ENCODE measurements at regions not wholly inside any gene's neighbourhood (a gene's known extent, or its start where the extent isn't known, plus 50 kb on each side); places are given as distances from the start of the nearest gene placed in this dataset.

DNA sequence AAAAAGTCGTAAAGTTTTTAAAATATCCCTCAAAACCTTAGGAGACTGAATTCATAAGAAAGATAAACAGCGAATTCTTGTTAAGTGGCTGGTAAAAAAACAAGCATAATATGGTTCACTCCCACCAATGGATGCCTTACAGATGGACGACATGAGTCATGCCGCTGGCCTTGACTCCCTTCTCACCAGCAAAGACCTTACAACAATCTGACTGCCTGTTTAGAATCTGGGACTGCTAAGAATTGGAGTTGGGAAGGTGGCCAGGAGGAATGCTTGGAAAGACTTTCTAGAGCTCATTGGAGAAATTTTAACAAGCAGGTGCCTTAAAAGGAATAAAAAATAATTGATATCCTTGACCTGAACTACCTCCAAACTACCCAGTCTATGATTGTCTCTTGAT lies 206.9 kb upstream of the FMN2 start:
- Histone ChIP-seq H3K4me3 (ENCODE audit: low read length) (no peak overlapping the region), H3K36me3 (replicated peaks; ENCODE audit: low read depth, low read length) (no peaks in the 10 kb centered on the region), H3K27ac (ENCODE audit: low read length) (no peak overlapping the region), H3K27me3 (ENCODE audit: low read depth, low read length) (no peaks in the 10 kb centered on the region), H3K4me1 (ENCODE audit: low read length) (no peaks in the 10 kb centered on the region), H3K4me2 (ENCODE audit: low read length) (no peak overlapping the region), H3K9ac (ENCODE audit: low read length) (no peak overlapping the region), H3K79me2 (ENCODE audit: low read length) (no peaks in the 10 kb centered on the region), H4K20me1 (ENCODE audit: insufficient read depth, low read length) (no peaks in the 10 kb centered on the region), H2AFZ (ENCODE audit: low read depth, low read length) (no peak overlapping the region), H3K9me3 (ENCODE audit: insufficient read depth, low read length) (no peaks in the 10 kb centered on the region)
- no peak for TF ChIP-seq EZH2phosphoT487 (IDR thresholded peaks at IDR 0.05; ENCODE audit: low read depth)
- TF ChIP-seq, protein P1, sequence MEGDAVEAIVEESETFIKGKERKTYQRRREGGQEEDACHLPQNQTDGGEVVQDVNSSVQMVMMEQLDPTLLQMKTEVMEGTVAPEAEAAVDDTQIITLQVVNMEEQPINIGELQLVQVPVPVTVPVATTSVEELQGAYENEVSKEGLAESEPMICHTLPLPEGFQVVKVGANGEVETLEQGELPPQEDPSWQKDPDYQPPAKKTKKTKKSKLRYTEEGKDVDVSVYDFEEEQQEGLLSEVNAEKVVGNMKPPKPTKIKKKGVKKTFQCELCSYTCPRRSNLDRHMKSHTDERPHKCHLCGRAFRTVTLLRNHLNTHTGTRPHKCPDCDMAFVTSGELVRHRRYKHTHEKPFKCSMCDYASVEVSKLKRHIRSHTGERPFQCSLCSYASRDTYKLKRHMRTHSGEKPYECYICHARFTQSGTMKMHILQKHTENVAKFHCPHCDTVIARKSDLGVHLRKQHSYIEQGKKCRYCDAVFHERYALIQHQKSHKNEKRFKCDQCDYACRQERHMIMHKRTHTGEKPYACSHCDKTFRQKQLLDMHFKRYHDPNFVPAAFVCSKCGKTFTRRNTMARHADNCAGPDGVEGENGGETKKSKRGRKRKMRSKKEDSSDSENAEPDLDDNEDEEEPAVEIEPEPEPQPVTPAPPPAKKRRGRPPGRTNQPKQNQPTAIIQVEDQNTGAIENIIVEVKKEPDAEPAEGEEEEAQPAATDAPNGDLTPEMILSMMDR (IDR thresholded peaks at IDR 0.05; ENCODE audit: low read depth, low read length): no peak

DNA sequence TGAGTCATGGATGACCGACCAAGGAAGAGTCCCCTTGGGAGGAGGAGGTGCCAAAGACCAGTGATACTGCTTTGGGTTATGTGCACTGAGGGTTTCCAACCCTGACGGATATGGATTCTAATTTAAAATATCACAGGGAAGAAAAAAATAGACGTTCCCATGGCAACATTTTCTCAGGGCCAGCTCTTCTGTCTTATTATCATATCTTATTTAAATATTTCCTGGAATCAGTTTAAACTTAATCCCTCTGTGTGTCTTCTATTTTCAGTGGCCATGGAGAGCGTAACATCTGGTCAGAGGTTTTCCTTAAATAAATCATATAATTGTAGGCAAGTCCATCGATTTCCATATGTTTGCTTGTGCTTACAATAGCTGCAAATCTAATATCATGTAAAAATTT lies 205.4 kb upstream of the FMN2 start:
- Histone ChIP-seq H3K4me2 (ENCODE audit: low read length) (no peak overlapping the region), H3K4me1 (ENCODE audit: low read length) (no peaks in the 10 kb centered on the region), H3K27me3 (ENCODE audit: low read depth, low read length) (no peaks in the 10 kb centered on the region), H3K9me3 (ENCODE audit: insufficient read depth, low read length) (no peaks in the 10 kb centered on the region), H3K9ac (ENCODE audit: low read length) (no peak overlapping the region), H4K20me1 (ENCODE audit: insufficient read depth, low read length) (no peaks in the 10 kb centered on the region), H3K79me2 (ENCODE audit: low read length) (no peaks in the 10 kb centered on the region), H3K36me3 (replicated peaks; ENCODE audit: low read depth, low read length) (no peaks in the 10 kb centered on the region), H2AFZ (ENCODE audit: low read depth, low read length) (no peak overlapping the region), H3K27ac (ENCODE audit: low read length) (no peak overlapping the region), H3K4me3 (ENCODE audit: low read length) (no peak overlapping the region)
- TF ChIP-seq, protein P1 (IDR thresholded peaks at IDR 0.05; ENCODE audit: low read depth, low read length): no peak
- TF ChIP-seq EZH2phosphoT487 (IDR thresholded peaks at IDR 0.05; ENCODE audit: low read depth): no peak

DNA sequence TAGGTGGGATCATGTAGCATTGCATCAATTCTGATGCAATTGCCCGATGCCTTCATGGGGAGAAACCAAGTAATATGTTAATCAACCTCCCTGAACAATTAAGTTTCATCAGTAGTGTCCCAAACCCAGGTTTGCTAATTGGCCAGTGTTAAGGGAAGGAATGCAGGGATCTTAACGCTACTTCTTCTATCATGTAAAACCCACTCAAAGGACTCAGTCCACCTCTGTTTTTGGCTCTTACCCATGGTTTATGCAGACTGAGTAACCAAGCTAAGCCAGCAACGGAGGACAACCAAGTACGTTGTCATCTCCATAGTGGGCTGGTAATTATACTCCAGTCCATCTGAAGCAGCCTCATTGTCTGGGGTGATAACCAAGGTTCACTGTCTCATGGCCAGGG lies 203.0 kb upstream of the FMN2 start:
- no peak overlapping the region for H3K4me3 ChIP-seq (ENCODE audit: low read length)
- no peaks in the 10 kb centered on the region for H4K20me1 ChIP-seq (ENCODE audit: insufficient read depth, low read length)
- H3K4me2 ChIP-seq (ENCODE audit: low read length): no peak overlapping the region
- no peak overlapping the region for H3K9ac ChIP-seq (ENCODE audit: low read length)
- H3K27ac ChIP-seq (ENCODE audit: low read length): no peak overlapping the region
- H3K9me3 ChIP-seq (ENCODE audit: insufficient read depth, low read length): no peaks in the 10 kb centered on the region
- no peaks in the 10 kb centered on the region for H3K4me1 ChIP-seq (ENCODE audit: low read length)
- TF ChIP-seq EZH2phosphoT487 (IDR thresholded peaks at IDR 0.05; ENCODE audit: low read depth): no peak
- H3K27me3 ChIP-seq (ENCODE audit: low read depth, low read length): no peaks in the 10 kb centered on the region
- H3K36me3 ChIP-seq (replicated peaks; ENCODE audit: low read depth, low read length): no peaks in the 10 kb centered on the region
- no peaks in the 10 kb centered on the region for H3K79me2 ChIP-seq (ENCODE audit: low read length)
- H2AFZ ChIP-seq (ENCODE audit: low read depth, low read length): no peak overlapping the region

DNA sequence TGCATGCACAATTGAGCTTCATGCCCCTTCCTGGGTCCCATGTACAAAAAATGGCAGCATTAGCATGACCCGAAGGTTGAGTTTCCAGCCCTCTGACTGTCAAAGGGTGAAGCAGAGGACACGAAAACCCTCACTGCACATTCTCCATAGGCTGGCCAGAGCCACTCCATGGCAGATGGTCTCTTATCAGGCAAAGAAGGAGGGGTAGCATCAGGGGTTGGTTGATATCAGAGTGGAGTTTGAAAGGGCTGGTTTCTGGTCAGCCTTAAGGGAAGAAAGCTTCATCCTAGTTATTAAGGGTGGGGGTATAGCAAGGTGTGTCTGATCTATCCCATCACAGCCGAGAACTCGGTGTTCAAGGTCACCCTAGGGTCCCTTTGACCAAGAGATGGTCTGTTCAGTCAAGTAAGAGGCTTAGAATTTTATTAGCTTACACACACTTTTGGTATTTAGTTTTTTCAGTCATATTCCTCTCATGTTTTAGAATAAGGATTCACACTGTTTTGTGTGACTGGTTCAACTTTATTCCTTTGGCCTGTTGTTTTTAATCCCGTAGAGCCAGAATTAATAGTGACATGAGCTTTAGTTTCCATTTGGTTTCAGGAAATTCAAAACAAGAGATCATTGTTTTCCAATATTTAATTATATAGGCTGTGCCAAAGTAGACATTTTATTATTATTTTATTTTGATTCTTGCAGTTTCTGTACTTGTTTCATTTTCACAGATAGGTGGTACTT lies 199.9 kb upstream of the FMN2 start:
- no peaks in the 10 kb centered on the region for H3K4me1 ChIP-seq (ENCODE audit: low read length)
- no peak overlapping the region for H3K27ac ChIP-seq (ENCODE audit: low read length)
- H4K20me1 ChIP-seq (ENCODE audit: insufficient read depth, low read length): no peaks in the 10 kb centered on the region
- no peaks in the 10 kb centered on the region for H3K36me3 ChIP-seq (replicated peaks; ENCODE audit: low read depth, low read length)
- TF ChIP-seq, protein P1 (IDR thresholded peaks at IDR 0.05; ENCODE audit: low read depth, low read length): no peak
- no peak for TF ChIP-seq EZH2phosphoT487 (IDR thresholded peaks at IDR 0.05; ENCODE audit: low read depth)
- H3K27me3 ChIP-seq (ENCODE audit: low read depth, low read length): peaks cover 21% of the 10 kb centered on the region; the same call in 1 of the 2 replicates
- H3K79me2 ChIP-seq (ENCODE audit: low read length): no peaks in the 10 kb centered on the region
- no peak overlapping the region for H3K4me2 ChIP-seq (ENCODE audit: low read length)
- H3K4me3 ChIP-seq (ENCODE audit: low read length): no peak overlapping the region
- no peak overlapping the region for H3K9ac ChIP-seq (ENCODE audit: low read length)
- H2AFZ ChIP-seq (ENCODE audit: low read depth, low read length): 0 out of 2 replicates have a peak overlapping the region, but pooled peaks have one; percentile 9
- H3K9me3 ChIP-seq (ENCODE audit: insufficient read depth, low read length): no peaks in the 10 kb centered on the region
